IMR-90 (cell line): ENCODE measurements at regions not wholly inside any gene's neighbourhood (a gene's known extent, or its start where the extent isn't known, plus 50 kb on each side); places are given as distances from the start of the nearest gene placed in this dataset.

ENCODE experiments used
- ATAC-seq: fragments of 200-7000 bp; cut with Tn5 transposase; 2 replicates; pipeline ENCODE4 v1.9.1; 2020; ENCODE audit warnings: low read depth, mild to moderate bottlenecking, moderate library complexity
- BruUV-seq: library from RNA; stranded (reverse); fragments of 400-500 nt; replicated peaks from 2 replicates; lab custom pipeline; 2021; lab: Mats Ljungman, UMichigan
- CTCF ChIA-PET: fragments of 300-600 bp; formaldehyde crosslinking; extraction: SDS; loops from one replicate; lab custom pipeline; 2021; ENCODE audit warnings: antibody characterized with exemption; lab: Yijun Ruan, JAX
- POLR2A ChIA-PET: fragments of 300-600 bp; sonication (Branson Sonifier 250); formaldehyde crosslinking; loops from one replicate; lab custom pipeline; 2022; ENCODE audit warnings: antibody characterized with exemption; ENCODE audit not compliant: unreplicated experiment; lab: Charles Lee
- DNase-seq: peaks from one replicate; pipeline ENCODE4 v3.0.0; 2013
- H2AFZ ChIP-seq: replicated peaks from 2 replicates; pipeline ENCODE3; 2013; ENCODE audit warnings: low read length, mild to moderate bottlenecking; ENCODE audit not compliant: poor library complexity
- H2AK5ac ChIP-seq: 2 replicates; pipeline ENCODE4 v1.6.1; 2013; ENCODE audit warnings: low read depth, low read length, inconsistent platforms
- H2AK9ac ChIP-seq: replicated peaks from 2 replicates; pipeline ENCODE3; 2013; ENCODE audit warnings: mild to moderate bottlenecking, low read depth, low read length, moderate library complexity; ENCODE audit not compliant: poor library complexity
- H2BK120ac ChIP-seq: 2 replicates; pipeline ENCODE4 v1.6.1; 2013; ENCODE audit warnings: low read depth, low read length, inconsistent platforms
- H2BK15ac ChIP-seq: 3 replicates; pipeline ENCODE4 v1.6.1; 2013; ENCODE audit warnings: low read depth, low read length, inconsistent platforms
- H2BK20ac ChIP-seq: 2 replicates; pipeline ENCODE4 v1.6.1; 2013; ENCODE audit warnings: low read depth, mild to moderate bottlenecking, inconsistent platforms, low read length, moderate library complexity
- H2BK5ac ChIP-seq: 2 replicates; pipeline ENCODE4 v1.6.1; 2013; ENCODE audit warnings: mild to moderate bottlenecking, low read depth, low read length, inconsistent platforms; ENCODE audit not compliant: poor library complexity, severe bottlenecking
- H3K14ac ChIP-seq: replicated peaks from 2 replicates; pipeline ENCODE4 v1.6.1; 2013; ENCODE audit warnings: low read depth, low read length, inconsistent platforms
- H3K18ac ChIP-seq: 2 replicates; pipeline ENCODE4 v1.6.1; 2013; ENCODE audit warnings: low read depth, low read length, control low read depth
- H3K23ac ChIP-seq: 2 replicates; pipeline ENCODE4 v1.6.1; 2013; ENCODE audit warnings: low read depth, low read length, inconsistent platforms
- H3K27ac ChIP-seq: 2 replicates; pipeline ENCODE4 v1.5.1; 2013; ENCODE audit warnings: mild to moderate bottlenecking, control low read depth, low read length; ENCODE audit not compliant: insufficient read depth
- H3K27me3 ChIP-seq: 2 replicates; pipeline ENCODE4 v1.6.1; 2013; ENCODE audit warnings: low read length; ENCODE audit not compliant: control insufficient read depth, insufficient read depth
- H3K36me3 ChIP-seq: 2 replicates; pipeline ENCODE4 v1.6.1; 2013; ENCODE audit warnings: low read length, mixed read lengths; ENCODE audit not compliant: control insufficient read depth, insufficient read depth
- H3K4ac ChIP-seq: 2 replicates; pipeline ENCODE4 v1.6.1; 2013; ENCODE audit warnings: low read depth, low read length, inconsistent platforms
- H3K4me1 ChIP-seq: 2 replicates; pipeline ENCODE4 v1.6.1; 2013; ENCODE audit warnings: low read length, mixed read lengths; ENCODE audit not compliant: control insufficient read depth, insufficient read depth
- H3K4me2 ChIP-seq: 2 replicates; pipeline ENCODE4 v1.6.1; 2013; ENCODE audit warnings: low read depth, mild to moderate bottlenecking, control low read depth, low read length, moderate library complexity
- H3K4me3 ChIP-seq: 2 replicates; pipeline ENCODE4 v1.5.1; 2013; ENCODE audit warnings: low read depth, mild to moderate bottlenecking, control low read depth, low read length, moderate library complexity; ENCODE audit not compliant: insufficient read depth
- H3K56ac ChIP-seq: 2 replicates; pipeline ENCODE4 v1.6.1; 2013; ENCODE audit warnings: low read length, inconsistent platforms; ENCODE audit not compliant: insufficient read depth; ENCODE audit errors: extremely low read depth
- H3K79me1 ChIP-seq, 2 experiments: 2 replicates each; pipeline ENCODE4 v1.6.1; 2013; ENCODE audit warnings: low read length in 2 of 2, inconsistent platforms in 1 of 2, low read depth in 1 of 2
- H3K9ac ChIP-seq: 2 replicates; pipeline ENCODE4 v1.6.1; 2013; ENCODE audit warnings: low read depth, low read length, control low read depth
- H3K9me1 ChIP-seq: 2 replicates; pipeline ENCODE4 v1.6.1; 2013; ENCODE audit warnings: low read length, inconsistent platforms; ENCODE audit not compliant: insufficient read depth
- H3K9me3 ChIP-seq: 2 replicates; pipeline ENCODE4 v1.6.1; 2013; ENCODE audit warnings: low read length; ENCODE audit not compliant: control insufficient read depth, insufficient read depth
- H4K20me1 ChIP-seq: 2 replicates; pipeline ENCODE4 v1.6.1; 2013; ENCODE audit warnings: low read length, inconsistent platforms; ENCODE audit not compliant: insufficient read depth
- H4K5ac ChIP-seq: 2 replicates; pipeline ENCODE4 v1.6.1; 2013; ENCODE audit warnings: mild to moderate bottlenecking, low read depth, low read length, control low read depth
- H4K8ac ChIP-seq, 2 experiments: 2 replicates each; pipeline ENCODE4 v1.6.1; 2013; ENCODE audit warnings: low read depth in 2 of 2, low read length in 2 of 2, control low read depth in 1 of 2, inconsistent platforms in 1 of 2
- H4K91ac ChIP-seq: 2 replicates; pipeline ENCODE4 v1.6.1; 2013; ENCODE audit warnings: low read depth, low read length, inconsistent platforms; ENCODE audit not compliant: insufficient read depth
- BHLHE40 ChIP-seq: fragments of 150-350 bp; IDR thresholded peaks from 2 replicates; pipeline ENCODE4 v1.6.1; 2016; ENCODE audit warnings: mild to moderate bottlenecking, low read depth, low read length
- CEBPB ChIP-seq: IDR thresholded peaks from 2 replicates; pipeline ENCODE4 v1.6.1; 2012; ENCODE audit warnings: low read depth, low read length, improper control_type of control experiment
- CHD1 ChIP-seq: IDR thresholded peaks from 2 replicates; pipeline ENCODE4 v1.6.1; 2012; ENCODE audit warnings: low read depth, low read length, improper control_type of control experiment
- ELK1 ChIP-seq: fragments of 150-350 bp; IDR thresholded peaks from 2 replicates; pipeline ENCODE4 v1.6.1; 2016; ENCODE audit warnings: low read depth, mild to moderate bottlenecking, low read length, moderate library complexity, borderline replicate concordance
- FOS ChIP-seq: fragments of 150-350 bp; IDR thresholded peaks from 2 replicates; pipeline ENCODE4 v1.6.1; 2016; ENCODE audit warnings: low read depth, low read length
- MAFK ChIP-seq: IDR thresholded peaks from 2 replicates; pipeline ENCODE4 v1.6.1; 2012; ENCODE audit warnings: low read depth, low read length, improper control_type of control experiment
- MAZ ChIP-seq: IDR thresholded peaks from 2 replicates; pipeline ENCODE4 v1.6.1; 2012; ENCODE audit warnings: low read depth, mild to moderate bottlenecking, low read length, improper control_type of control experiment, moderate library complexity, borderline replicate concordance
- MXI1 ChIP-seq: IDR thresholded peaks from 2 replicates; pipeline ENCODE4 v1.6.1; 2012; ENCODE audit warnings: low read depth, mild to moderate bottlenecking, low read length, moderate library complexity, borderline replicate concordance
- NFE2L2 ChIP-seq: fragments of 150-350 bp; IDR thresholded peaks from 2 replicates; pipeline ENCODE4 v1.6.1; 2016; ENCODE audit warnings: low read depth, mild to moderate bottlenecking, low read length
- POLR2A ChIP-seq: IDR thresholded peaks from 2 replicates; pipeline ENCODE4 v1.6.1; 2012; ENCODE audit warnings: mild to moderate bottlenecking, low read depth, low read length
- RAD21 ChIP-seq: IDR thresholded peaks from 2 replicates; pipeline ENCODE4 v1.6.1; 2012; ENCODE audit warnings: low read length, improper control_type of control experiment
- RCOR1 ChIP-seq: IDR thresholded peaks from 2 replicates; pipeline ENCODE4 v1.6.1; 2012; ENCODE audit warnings: mild to moderate bottlenecking, low read length, improper control_type of control experiment; ENCODE audit not compliant: insufficient replicate concordance
- RFX5 ChIP-seq: IDR thresholded peaks from 2 replicates; pipeline ENCODE4 v1.8.0; 2012; ENCODE audit warnings: low read depth, mild to moderate bottlenecking, low read length, moderate library complexity
- SMC3 ChIP-seq: fragments of 150-350 bp; IDR thresholded peaks from 2 replicates; pipeline ENCODE4 v1.6.1; 2016; ENCODE audit warnings: low read depth, mild to moderate bottlenecking, antibody characterized with exemption, low read length, moderate library complexity
- WGBS, 2 experiments: methylation state at CpG; one replicate each; pipeline versions ENCODE4 v1.1.5 to v1.1.7; 2013; ENCODE audit warnings: missing lambda C conversion rate in 2 of 2; ENCODE audit not compliant: insufficient read length in 1 of 2; ENCODE audit errors: extremely low coverage in 2 of 2; 5-methylcytosine and 5-hydroxymethylcytosine counted together
- dilution Hi-C: fragments of 300-500 bp; cut with HindIII; formaldehyde crosslinking; loops from one replicate; pipeline ENCODE4 v1.14.3; 2018; ENCODE audit warnings: low sequenced_read_pairs; ENCODE audit not compliant: unreplicated experiment
- in situ Hi-C: fragments of 300-500 bp; cut with MboI; formaldehyde crosslinking; loops from 3 replicates; pipeline ENCODE4 v1.14.3; 2019; ENCODE audit warnings: low sequenced_read_pairs, inconsistent platforms, mixed read lengths
- intact Hi-C: fragments of 100-400 bp; cut with micrococcal nuclease; formaldehyde crosslinking; loops from 2 replicates; pipeline ENCODE4 v1.10.0; 2022
- TF ChIP-seq, protein P1 (sequence below): conservative IDR thresholded peaks from 2 replicates; pipeline ENCODE4 v1.5.1; 2012; ENCODE audit warnings: mild to moderate bottlenecking, low read depth, low read length, improper control_type of control experiment
- TF ChIP-seq, protein P2 (sequence below): fragments of 150-350 bp; IDR thresholded peaks from 2 replicates; pipeline ENCODE4 v1.6.1; 2017; ENCODE audit warnings: mild to moderate bottlenecking, antibody characterized with exemption, low read length, low read depth

DNA sequence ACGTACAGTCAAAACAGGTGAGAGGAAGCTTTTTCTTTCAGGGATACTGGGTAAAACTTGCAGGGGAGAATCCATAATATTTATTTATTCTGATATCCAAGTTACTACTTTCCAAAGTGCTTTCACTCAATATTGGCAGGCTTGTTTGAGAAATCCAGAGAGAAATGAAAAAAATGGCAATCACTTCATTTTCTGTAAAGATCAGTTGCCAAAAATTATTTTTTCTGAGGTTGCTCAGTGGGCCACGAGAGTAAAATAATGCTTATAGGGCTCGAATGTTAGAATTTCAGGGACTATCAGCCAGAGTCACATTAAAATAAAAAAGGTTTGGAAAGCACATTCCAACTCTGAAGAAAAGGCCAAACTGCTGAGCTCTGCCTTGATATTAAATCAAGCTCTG is 324.6 kb upstream of the RND3 start:
- no peak overlapping the region for H2BK5ac ChIP-seq
- no peak overlapping the region for H2AK5ac ChIP-seq
- no peak overlapping the region for H3K27ac ChIP-seq
- CTCF ChIA-PET, result no interaction called here
- no TSS peak for BruUV-seq
- H3K14ac ChIP-seq, result no peak overlapping the region
- no peaks in the 10 kb centered on the region for H3K79me1 ChIP-seq
- H3K18ac ChIP-seq, result no peak overlapping the region
- no peak overlapping the region for H3K4me2 ChIP-seq
- no peak for ATAC-seq
- H2BK15ac ChIP-seq, result no peak overlapping the region
- H3K9ac ChIP-seq, result no peak overlapping the region
- no peaks in the 10 kb centered on the region for H3K9me3 ChIP-seq
- no peak overlapping the region for H3K23ac ChIP-seq
- in situ Hi-C loops, result no loop called here
- H3K4me3 ChIP-seq, result no peak overlapping the region
- no peaks in the 10 kb centered on the region for H3K36me3 ChIP-seq
- H3K56ac ChIP-seq, result no peak overlapping the region
- no peak for DNase-seq
- H4K91ac ChIP-seq, result no peak overlapping the region
- H3K27me3 ChIP-seq, result no peaks in the 10 kb centered on the region
- no peaks in the 10 kb centered on the region for H4K20me1 ChIP-seq
- POLR2A ChIA-PET, result no interaction called here
- intact Hi-C loops, result no loop called here
- dilution Hi-C loops, result no loop called here
- no peak overlapping the region for H4K8ac ChIP-seq
- no peak overlapping the region for H2AFZ ChIP-seq
- H2BK20ac ChIP-seq, result no peak overlapping the region
- H2BK120ac ChIP-seq, result no peak overlapping the region
- no peaks in the 10 kb centered on the region for H3K4me1 ChIP-seq
- WGBS, 2 experiments, result no CpG with 5 or more reads among the region's 3 CpGs
- H2AK9ac ChIP-seq, result no peak overlapping the region
- H3K4ac ChIP-seq, result no peak overlapping the region
- no peak overlapping the region for H4K5ac ChIP-seq
- TF ChIP-seq FOS (no peak), MAFK (no peak), ELK1 (no peak), NFE2L2 (no peak), MAZ (no peak), RCOR1 (no peak), BHLHE40 (no peak), CEBPB (no peak), POLR2A (no peak), MXI1 (no peak), RAD21 (no peak), CHD1 (no peak), RFX5 (no peak), SMC3 (no peak)
- TF ChIP-seq, protein P1, sequence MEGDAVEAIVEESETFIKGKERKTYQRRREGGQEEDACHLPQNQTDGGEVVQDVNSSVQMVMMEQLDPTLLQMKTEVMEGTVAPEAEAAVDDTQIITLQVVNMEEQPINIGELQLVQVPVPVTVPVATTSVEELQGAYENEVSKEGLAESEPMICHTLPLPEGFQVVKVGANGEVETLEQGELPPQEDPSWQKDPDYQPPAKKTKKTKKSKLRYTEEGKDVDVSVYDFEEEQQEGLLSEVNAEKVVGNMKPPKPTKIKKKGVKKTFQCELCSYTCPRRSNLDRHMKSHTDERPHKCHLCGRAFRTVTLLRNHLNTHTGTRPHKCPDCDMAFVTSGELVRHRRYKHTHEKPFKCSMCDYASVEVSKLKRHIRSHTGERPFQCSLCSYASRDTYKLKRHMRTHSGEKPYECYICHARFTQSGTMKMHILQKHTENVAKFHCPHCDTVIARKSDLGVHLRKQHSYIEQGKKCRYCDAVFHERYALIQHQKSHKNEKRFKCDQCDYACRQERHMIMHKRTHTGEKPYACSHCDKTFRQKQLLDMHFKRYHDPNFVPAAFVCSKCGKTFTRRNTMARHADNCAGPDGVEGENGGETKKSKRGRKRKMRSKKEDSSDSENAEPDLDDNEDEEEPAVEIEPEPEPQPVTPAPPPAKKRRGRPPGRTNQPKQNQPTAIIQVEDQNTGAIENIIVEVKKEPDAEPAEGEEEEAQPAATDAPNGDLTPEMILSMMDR, result no peak
- TF ChIP-seq, protein P2, sequence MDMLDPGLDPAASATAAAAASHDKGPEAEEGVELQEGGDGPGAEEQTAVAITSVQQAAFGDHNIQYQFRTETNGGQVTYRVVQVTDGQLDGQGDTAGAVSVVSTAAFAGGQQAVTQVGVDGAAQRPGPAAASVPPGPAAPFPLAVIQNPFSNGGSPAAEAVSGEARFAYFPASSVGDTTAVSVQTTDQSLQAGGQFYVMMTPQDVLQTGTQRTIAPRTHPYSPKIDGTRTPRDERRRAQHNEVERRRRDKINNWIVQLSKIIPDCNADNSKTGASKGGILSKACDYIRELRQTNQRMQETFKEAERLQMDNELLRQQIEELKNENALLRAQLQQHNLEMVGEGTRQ, result no peak
- no peaks in the 10 kb centered on the region for H3K9me1 ChIP-seq
